ENCODE measurements at regions not wholly inside any gene's neighbourhood (a gene's known extent, or its start where the extent isn't known, plus 50 kb on each side); places are given as distances from the start of the nearest gene placed in this dataset.

- H3K4me1 ChIP-seq, result peaks cover 4% of the 10 kb centered on the region
- H3K4me3 ChIP-seq, result no peak overlapping the region
- DNase-seq (ENCODE audit: low spot score in 2 of 2), result no peak
- no peak for TF ChIP-seq CTCF (IDR thresholded peaks at IDR 0.05)
- TF ChIP-seq POLR2AphosphoS5 (IDR thresholded peaks at IDR 0.05), result no peak
- no peak for TF ChIP-seq POLR2A (IDR thresholded peaks at IDR 0.05)
- TF ChIP-seq EP300 (IDR thresholded peaks at IDR 0.05), result no peak
- H3K9me3 ChIP-seq, result no peaks in the 10 kb centered on the region
- WGBS, result 41% methylated on average over 2 of the region's 2 CpGs
- H3K27me3 ChIP-seq, result no peaks in the 10 kb centered on the region
- no peak overlapping the region for H3K27ac ChIP-seq
- no peaks in the 10 kb centered on the region for H3K36me3 ChIP-seq
Measured at GRCh38 chr5:125323613-125324012, 577.2 kb upstream of the ZNF608 start.

- 70% methylated on average over 4 of the region's 4 CpGs for WGBS
- Histone ChIP-seq H3K4me1 (peaks cover 4% of the 10 kb centered on the region), H3K9me3 (no peaks in the 10 kb centered on the region), H3K36me3 (no peaks in the 10 kb centered on the region), H3K27me3 (no peaks in the 10 kb centered on the region), H3K27ac (no peak overlapping the region), H3K4me3 (no peak overlapping the region)
- TF ChIP-seq POLR2AphosphoS5 (IDR thresholded peaks at IDR 0.05), result no peak
- no peak for TF ChIP-seq POLR2A (IDR thresholded peaks at IDR 0.05)
- no peak for TF ChIP-seq EP300 (IDR thresholded peaks at IDR 0.05)
- TF ChIP-seq CTCF (IDR thresholded peaks at IDR 0.05), result no peak
- no peak for DNase-seq (ENCODE audit: low spot score in 2 of 2)
Measured at GRCh38 chr5:125325488-125326149, 579.2 kb upstream of the ZNF608 start.

GRCh38 chr5:125326150-125326510 is 579.7 kb upstream of the ZNF608 start:
- no peak for TF ChIP-seq CTCF (IDR thresholded peaks at IDR 0.05)
- no peak for TF ChIP-seq POLR2A (IDR thresholded peaks at IDR 0.05)
- no peak for TF ChIP-seq EP300 (IDR thresholded peaks at IDR 0.05)
- TF ChIP-seq POLR2AphosphoS5 (IDR thresholded peaks at IDR 0.05), result no peak
- Histone ChIP-seq H3K27me3 (no peaks in the 10 kb centered on the region), H3K36me3 (no peaks in the 10 kb centered on the region), H3K27ac (no peak overlapping the region), H3K4me3 (no peak overlapping the region), H3K4me1 (peaks cover 4% of the 10 kb centered on the region), H3K9me3 (no peaks in the 10 kb centered on the region)
- no peak for DNase-seq (ENCODE audit: low spot score in 2 of 2)

GRCh38 chr5:125327676-125328075 is 581.2 kb upstream of the ZNF608 start:
- WGBS, result 98% methylated on average over 3 of the region's 3 CpGs
- no peak for DNase-seq (ENCODE audit: low spot score in 2 of 2)
- TF ChIP-seq EP300 (IDR thresholded peaks at IDR 0.05) (no peak), POLR2A (IDR thresholded peaks at IDR 0.05) (no peak), POLR2AphosphoS5 (IDR thresholded peaks at IDR 0.05) (no peak)
- no peaks in the 10 kb centered on the region for H3K27me3 ChIP-seq
- peaks cover 4% of the 10 kb centered on the region for H3K4me1 ChIP-seq
- H3K9me3 ChIP-seq, result no peaks in the 10 kb centered on the region
- H3K27ac ChIP-seq, result no peak overlapping the region
- H3K36me3 ChIP-seq, result no peaks in the 10 kb centered on the region
- H3K4me3 ChIP-seq, result no peak overlapping the region

- DNase-seq (ENCODE audit: low spot score in 2 of 2), result no peak
- Histone ChIP-seq H3K27me3 (no peaks in the 10 kb centered on the region), H3K36me3 (no peaks in the 10 kb centered on the region), H3K4me1 (no peaks in the 10 kb centered on the region), H3K4me3 (no peak overlapping the region), H3K9me3 (no peaks in the 10 kb centered on the region), H3K27ac (no peak overlapping the region)
- WGBS, result 82% methylated on average over 1 of the region's 1 CpG
- no peak for TF ChIP-seq CTCF (IDR thresholded peaks at IDR 0.05)
- TF ChIP-seq POLR2AphosphoS5 (IDR thresholded peaks at IDR 0.05), result no peak
- no peak for TF ChIP-seq POLR2A (IDR thresholded peaks at IDR 0.05)
- no peak for TF ChIP-seq EP300 (IDR thresholded peaks at IDR 0.05)
Measured at GRCh38 chr5:125331987-125332598, 585.7 kb upstream of the ZNF608 start.

Data from suprapubic skin (tissue), 4 donors.